Activated naive CD8-positive, alpha-beta T cell treated with anti-CD3 and anti-CD28 coated beads, Interleukin-2, amount 50 U/mL, for 16 hours (primary cell): ENCODE measurements at regions not wholly inside any gene's neighbourhood (a gene's known extent, or its start where the extent isn't known, plus 50 kb on each side); places are given as distances from the start of the nearest gene placed in this dataset.

Experiments used
- DNase-seq: peaks from one replicate; pipeline ENCODE4 v3.0.0-alpha.2; 2020; ENCODE audit warnings: low read depth, low spot score

DNA sequence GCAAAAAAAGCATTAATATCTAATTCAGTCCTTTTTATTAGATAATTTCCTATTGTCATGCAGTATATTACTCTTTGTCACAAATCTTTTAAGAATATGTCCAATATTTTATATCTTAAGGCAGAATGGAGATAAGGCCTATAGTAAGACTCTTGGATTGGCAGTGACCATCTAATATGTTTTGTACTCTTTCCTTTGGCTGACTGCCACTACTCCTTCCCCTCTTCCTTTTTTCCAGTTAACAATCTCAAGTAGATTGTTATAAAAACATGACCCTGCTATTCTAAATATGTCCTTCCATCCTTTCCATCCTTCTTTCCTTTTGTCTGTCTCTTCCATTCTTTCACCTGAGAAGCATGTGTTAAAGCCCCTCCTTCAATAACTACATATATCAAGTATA, 92.8 kb upstream of the TMEM168 start:
- DNase-seq, result no peak

DNA sequence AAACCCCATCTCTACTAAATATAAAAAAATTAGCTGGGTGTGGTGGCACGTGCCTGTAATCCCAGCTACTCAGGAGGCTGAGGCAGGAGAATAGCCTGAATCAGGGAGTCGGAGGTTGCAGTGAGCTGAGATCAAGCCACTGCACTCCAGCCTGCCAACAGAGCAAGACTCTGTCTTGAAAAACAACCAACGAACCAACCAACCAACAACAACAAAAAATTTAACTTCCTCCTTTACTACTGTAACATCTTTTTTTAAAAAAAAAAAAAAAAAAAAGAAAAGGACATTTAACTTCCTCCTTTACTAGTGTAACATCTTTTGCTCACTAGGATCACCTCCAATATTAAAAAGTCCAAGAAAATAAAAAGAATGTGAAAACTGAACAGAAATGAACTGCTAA, 92.3 kb upstream of the TMEM168 start:
- DNase-seq, result no peak

DNA sequence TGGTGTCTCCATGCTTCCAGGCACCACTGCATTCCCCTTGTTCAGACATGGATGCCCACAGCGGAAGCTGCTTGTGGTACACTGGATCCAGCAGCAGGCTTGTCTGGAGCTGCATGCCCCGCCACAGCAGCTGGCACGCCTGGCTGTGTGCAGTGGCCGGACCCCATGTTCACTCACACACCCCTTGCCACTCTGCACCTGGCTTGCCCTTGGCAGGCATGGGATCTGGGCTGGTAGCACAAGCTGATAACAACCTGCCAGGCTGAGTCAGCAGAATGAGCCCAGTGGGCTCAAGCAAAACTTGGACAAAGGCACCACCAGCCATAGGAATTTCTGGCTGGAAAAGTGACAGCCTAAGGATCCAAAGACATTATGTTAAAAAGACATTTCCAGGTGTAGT, 91.8 kb upstream of the TMEM168 start:
- no peak for DNase-seq

DNA sequence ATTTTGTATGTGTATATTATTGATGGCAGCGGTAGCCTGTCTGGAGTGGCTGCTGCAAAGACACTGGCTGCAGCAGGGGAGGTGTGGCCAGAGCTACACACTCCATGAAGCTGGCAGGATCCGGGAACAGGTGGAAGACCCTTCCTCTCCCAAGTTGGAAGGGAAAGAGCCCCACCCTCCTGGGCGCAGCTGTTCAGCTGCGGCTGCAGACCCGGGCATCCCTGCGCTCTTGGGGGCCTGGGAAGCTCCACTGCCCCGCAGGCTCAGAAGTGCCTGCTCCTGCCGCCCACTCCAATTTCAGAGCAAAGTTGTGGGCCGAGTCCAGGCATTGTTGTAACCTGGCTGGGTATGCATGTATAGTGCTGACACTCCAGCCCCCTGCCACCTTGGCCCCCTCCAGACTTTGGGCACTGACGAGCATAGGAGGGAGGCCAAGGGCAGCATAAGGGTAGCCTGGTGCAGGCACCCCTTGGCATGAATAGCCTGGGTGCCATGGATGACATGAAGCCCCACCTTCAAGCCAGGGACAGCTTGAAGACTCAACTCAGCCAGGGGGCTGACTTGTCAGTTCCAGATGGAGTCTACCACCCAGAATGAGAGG, 90.7 kb upstream of the TMEM168 start:
- no peak for DNase-seq

DNA sequence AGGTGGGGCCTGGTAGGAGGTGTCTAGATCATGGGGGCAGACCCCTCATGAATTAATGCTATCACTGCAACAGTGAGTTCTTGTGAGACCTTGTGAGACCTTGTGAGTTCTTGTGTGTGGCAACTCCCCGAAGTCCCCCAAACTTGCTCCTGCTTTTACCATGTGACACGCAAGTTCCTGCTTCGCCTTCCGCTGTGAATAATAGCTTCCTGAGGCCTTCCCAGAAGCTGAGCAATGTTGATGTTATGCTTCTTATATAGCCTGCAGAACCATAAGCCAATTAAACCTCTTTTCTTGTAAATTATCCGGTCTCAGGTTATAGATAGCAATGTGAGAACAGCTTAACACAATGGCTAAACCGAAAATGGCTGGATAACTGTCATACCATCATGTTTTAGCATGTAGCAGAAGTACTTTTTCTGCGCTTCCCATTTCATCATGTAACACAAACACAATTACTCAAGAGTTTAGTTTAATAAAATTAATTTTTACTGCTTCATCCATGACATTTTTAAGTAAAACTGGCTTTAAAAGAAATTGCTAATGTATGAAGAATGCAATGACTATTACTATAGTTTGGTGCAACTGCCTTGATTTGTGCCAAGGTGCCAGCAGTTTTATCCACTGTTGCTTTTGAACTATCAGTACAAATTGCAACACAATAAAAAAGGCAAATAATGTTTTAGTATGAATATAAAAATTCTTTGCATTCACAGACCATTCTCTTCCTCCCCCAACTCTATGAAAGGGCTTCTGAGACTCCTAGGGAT, 87.7 kb upstream of the TMEM168 start:
- no peak for DNase-seq

DNA sequence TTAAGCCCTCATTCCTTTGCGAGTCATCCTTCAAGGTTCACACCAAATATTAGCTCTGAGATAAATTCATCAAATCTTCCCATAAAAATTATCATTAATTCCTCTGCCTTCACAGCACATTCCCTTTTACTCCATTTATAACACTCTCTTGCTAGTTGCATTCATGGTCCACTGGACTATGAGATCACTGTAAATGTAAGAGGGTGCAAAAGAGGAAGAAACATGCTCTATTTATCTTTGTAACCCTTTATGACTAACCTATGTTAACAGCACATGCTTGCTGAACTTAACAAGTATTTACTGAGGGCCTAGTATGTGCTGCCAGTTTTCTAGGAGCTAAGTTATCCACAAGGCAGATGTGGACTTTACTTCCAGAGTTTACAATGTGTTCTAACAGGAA, 86.7 kb upstream of the TMEM168 start:
- DNase-seq, result no peak

DNA sequence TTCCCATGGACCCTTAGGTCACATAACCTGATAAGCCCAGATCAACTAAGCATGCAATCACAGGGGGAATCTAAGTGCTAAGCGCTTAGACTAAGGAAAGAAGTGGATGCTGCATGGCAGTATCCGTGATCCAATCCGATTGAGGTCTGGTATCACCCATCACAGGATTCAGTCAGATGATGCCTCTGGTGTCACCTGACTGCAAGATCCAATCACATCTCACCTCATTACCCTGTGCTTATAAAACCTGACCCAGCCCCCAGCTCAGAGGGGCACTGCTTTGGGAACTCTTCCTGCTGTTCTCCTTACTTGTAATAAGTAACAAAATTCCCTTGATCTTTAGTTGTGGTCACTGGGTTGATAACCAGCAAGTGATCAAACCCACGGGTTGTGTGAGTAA, 84.7 kb upstream of the TMEM168 start:
- DNase-seq, result no peak

DNA sequence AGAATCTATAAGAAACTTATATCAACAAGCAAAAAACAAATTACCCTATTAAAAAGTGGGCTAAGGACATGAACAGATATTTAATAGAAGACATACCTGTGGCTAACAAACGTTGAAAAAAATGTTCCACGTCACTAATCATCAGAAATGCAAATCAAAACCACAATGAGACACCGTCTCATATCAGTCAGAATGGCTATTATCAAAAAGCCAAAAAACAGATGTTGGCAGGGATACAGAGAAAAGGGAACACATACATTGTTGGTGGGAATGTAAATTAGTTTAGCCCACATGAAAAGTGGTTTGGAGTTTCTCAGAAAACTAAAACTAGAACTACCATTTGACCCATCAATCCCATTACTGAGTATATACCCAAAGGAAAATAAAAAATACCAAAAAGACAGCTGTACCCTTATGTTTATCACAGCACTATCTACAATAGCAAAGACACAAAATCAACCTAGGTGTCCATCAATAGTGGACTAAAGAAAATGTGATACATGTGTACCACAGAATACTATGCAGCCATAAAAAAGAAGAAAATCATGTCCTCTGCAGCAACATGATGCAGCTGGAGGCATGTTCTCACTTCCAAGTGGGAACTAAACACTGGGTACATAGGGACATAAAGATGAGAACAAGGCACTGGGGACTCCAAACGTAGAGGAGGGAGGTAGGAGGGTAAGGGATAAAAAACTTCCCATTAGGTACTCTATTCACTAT, 83.8 kb upstream of the TMEM168 start:
- no peak for DNase-seq

DNA sequence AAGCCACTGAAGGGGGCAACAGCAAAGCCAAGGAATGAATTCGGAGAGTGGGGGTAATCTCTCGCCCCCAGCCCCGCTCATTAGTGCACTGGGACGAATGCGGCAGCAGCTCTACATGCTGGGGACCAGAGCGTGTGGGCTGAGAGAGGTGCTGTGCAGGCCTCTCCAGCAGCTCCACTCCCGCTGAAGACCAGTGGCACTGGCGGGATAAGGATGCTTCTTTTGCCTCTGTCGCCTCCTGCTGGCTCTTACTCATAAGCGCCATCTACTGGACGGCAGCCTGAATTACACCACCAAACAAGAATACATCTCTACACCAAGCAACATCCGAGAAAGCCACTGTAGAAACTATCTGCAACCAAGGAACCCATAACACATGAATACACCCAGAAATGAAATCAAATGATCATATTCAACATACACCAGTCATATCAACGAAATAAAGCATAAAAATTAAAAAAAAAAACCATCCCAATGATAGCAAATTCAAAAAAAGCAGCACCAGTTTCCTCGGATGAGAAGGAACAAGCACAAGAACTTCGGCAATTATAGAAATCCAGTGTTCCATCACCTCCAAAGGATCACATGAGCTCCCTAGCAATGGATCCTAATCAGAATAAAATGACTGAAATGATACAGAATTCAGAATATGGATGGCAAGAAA, 79.0 kb upstream of the TMEM168 start:
- no peak for DNase-seq

DNA sequence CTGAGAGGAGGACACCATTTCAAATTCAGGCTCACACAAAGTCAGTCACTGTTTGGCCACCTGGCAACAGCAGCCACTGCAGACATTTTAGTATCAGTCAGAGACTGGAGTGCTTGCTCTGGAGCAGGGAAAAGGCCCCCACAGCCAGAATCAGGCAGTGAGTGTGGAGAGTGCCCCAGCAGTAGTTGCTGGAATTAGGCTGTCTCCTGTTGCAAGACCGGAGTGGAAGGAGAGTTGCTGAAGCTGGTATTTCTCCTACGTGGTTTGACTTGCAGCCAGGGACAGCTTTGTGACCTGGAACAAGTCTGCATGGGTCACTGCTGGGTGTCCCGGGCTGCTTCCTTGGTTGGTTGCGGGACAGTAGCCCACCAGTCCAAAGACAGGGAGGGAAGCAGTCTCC, 78.4 kb upstream of the TMEM168 start:
- DNase-seq, result no peak

DNA sequence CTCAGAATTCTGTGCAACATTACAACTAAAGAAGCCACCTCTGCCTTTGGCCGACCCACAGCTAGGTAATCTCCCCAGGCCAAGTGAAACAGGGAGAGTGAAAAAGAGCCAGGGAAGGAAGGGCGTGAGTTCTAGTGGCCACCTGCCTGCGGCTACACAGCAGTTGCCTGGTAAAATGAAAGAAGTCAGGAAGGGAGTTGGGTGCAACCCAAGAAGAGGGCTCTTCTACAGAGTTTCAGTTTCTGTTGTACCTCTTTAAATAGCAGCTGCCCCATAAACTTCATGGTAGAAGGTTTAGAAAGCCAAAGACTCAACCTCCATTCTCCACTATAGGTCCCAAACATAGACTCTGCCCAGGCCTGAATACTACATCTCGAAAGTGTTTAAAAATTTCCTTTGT, 76.2 kb upstream of the TMEM168 start:
- DNase-seq, result no peak

DNA sequence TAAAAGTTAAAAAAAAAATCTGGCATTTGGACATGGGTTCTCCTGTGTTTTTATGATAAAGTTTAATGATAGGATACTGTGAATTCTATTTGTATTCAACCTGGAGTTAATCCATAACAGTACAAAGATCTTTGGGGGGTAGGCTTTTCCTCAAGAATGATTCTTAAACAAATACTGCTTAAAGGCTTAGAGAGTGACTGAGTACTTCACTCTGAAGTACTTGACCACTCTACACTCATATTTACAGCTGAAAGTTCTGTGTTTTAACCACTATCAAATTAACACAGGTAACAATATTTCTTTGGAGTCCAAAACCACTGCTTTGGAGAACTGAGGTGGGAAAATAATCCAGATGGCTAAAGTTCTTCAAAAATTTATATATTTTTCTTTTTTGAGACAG, 74.2 kb upstream of the TMEM168 start:
- DNase-seq, result no peak

DNA sequence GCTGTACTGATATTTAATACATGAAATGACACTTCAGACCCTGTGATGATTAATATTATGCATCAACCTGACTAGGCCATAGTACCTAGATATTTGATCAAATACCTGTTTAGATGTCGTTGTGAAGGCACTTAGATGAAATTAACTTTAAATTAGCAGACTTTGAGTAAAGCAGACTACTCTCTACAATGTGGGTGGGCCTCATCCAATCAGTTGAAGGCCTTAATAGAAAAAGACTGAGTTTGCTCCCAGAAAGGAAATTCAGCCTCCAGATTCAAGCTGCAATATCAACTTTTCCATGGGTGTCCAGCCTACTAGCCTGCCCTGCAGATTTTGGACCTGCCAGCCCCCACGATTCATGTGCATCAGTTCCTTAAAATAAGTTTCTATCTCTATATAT, 68.6 kb upstream of the TMEM168 start:
- no peak for DNase-seq

DNA sequence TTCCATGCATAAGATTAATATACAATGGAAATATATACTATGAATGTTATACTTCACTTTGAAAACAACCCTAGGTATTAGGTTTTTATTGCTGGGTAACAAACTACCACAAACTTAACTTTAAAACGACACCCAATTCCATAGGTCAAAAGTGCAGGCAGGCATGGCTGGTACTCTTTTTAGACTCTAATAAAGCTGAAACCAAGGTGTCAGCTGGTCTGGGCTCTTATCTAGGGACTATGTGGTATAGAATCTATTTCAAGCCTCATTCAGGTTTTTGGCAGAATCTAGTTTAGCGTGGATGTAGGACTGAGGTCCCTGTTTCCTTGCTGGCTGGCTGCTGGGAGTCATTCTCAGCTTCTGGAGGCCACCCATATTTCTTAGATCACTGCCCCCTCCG, 65.0 kb upstream of the TMEM168 start:
- no peak for DNase-seq

DNA sequence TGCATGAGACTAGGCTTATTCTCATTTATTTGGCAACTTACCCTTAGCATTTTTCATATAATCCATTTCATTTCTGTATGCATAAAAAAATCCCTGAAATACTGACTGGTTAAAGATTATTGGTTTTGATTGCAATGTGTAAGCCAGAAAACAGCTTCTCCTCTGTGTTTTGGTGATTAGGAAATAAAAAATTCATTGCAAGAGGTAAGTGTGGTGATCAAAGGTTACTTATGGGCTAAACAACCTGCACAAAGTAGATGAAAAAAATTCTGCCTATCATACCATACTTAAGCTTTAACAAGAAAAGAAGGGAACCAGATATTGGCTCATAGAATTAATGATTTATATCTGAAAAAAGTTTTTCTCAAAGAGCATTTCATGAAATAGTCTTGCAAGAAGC, 64.0 kb upstream of the TMEM168 start:
- DNase-seq, result no peak

DNA sequence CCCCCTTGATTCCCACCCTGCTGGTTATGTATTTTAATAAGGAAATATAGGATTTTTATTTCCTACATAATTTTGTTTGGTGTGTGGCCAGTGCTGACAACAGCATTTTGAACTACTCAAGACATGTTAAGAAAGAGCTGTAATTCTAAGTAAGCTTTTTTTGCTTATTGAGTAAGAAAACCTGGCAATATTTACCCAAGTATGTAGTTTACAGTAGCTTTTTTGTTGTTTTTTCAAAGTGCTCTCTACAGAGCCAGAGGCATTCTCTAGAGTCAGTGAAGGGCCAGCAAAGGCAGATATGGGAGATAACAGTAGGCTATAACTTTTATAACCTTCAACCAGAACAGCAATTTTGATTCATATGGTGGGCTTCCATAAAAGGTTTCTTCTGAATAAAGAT, 63.2 kb upstream of the TMEM168 start:
- DNase-seq, result no peak

DNA sequence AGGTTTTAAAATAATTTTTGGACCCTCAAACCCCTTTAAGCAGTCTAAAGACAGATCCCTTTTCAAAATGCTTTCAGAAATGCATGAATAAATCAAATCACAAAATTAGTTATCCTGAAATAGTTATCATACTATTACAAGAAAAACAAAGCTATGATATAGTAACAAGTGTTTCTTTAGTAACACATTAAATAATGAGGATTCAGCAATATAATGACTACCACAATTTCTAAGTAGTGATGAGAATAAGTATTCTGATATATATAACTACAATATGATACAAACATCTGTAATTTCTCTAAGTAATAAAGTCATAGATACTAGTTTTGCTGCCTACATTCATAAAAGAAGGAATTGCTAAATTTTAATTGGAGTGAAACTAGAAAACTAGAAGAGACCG, 53.0 kb upstream of the TMEM168 start:
- DNase-seq, result no peak
